Endothelial cell of umbilical vein (primary cell): ENCODE measurements at regions not wholly inside any gene's neighbourhood (a gene's known extent, or its start where the extent isn't known, plus 50 kb on each side); places are given as distances from the start of the nearest gene placed in this dataset.

Experiments used
- BruUV-seq: library from RNA; stranded (reverse); fragments of 400-500 nt; replicated peaks from 2 replicates; lab custom pipeline; 2021; lab: Mats Ljungman, UMichigan
- CTCF ChIA-PET: fragments of 300-600, 350-600 bp; sonication (Branson Sonifier 250); formaldehyde crosslinking; loops from one replicate; lab custom pipeline; 2021; ENCODE audit warnings: antibody characterized with exemption, inconsistent platforms; lab: Charles Lee
- POLR2A ChIA-PET: fragments of 300-600, 350-600 bp; sonication (Branson Sonifier 250); formaldehyde crosslinking; loops from one replicate; lab custom pipeline; 2021; ENCODE audit warnings: antibody characterized with exemption, inconsistent platforms; lab: Charles Lee
- DNase-seq: peaks from one replicate; pipeline ENCODE4 v3.0.0-alpha.2; 2011; ENCODE audit warnings: low read depth, low spot score
- FAIRE-seq: peaks from 2 replicates; lab custom pipeline; 2011; peaks lifted over from hg19 to GRCh38; lab: Jason Lieb, UNC
- H2AFZ ChIP-seq: 2 replicates; pipeline ENCODE4 v1.6.0; 2012; ENCODE audit warnings: low read depth, low read length, control low read depth, inconsistent platforms
- H3K27ac ChIP-seq: 2 replicates; pipeline ENCODE4 v1.5.1; 2011; ENCODE audit warnings: low read depth, mild to moderate bottlenecking, control low read depth, low read length, moderate library complexity; ENCODE audit not compliant: insufficient read depth
- H3K27me3 ChIP-seq, 2 experiments: 2 replicates each; pipeline versions ENCODE4 v1.6.0 to v1.6.1; 2011; ENCODE audit warnings: low read length in 2 of 2, mixed read lengths in 1 of 2; ENCODE audit not compliant: control insufficient read depth in 2 of 2, insufficient read depth in 2 of 2
- H3K36me3 ChIP-seq, 2 experiments: 2 replicates in 1 of 2; 3 replicates in 1 of 2; pipeline ENCODE4 v1.5.1; 2011; ENCODE audit warnings: low read length in 2 of 2, mild to moderate bottlenecking in 1 of 2, moderate library complexity in 1 of 2; ENCODE audit not compliant: control insufficient read depth in 2 of 2, insufficient read depth in 2 of 2; ENCODE audit errors: extremely low read depth in 1 of 2
- H3K4me1 ChIP-seq: 3 replicates; pipeline ENCODE4 v1.5.1; 2011; ENCODE audit warnings: mild to moderate bottlenecking, low read length; ENCODE audit not compliant: control insufficient read depth, insufficient read depth; ENCODE audit errors: extremely low read depth
- H3K4me2 ChIP-seq: 2 replicates; pipeline ENCODE4 v1.6.1; 2011; ENCODE audit warnings: low read length, control low read depth, mixed read lengths; ENCODE audit not compliant: insufficient read depth
- H3K4me3 ChIP-seq, 3 experiments: fragments of 200-600 bp in 1 of 3; sonication (generic), shearing (Covaris generic) in 1 of 3; replicated peaks in 1 of 3; 2 replicates each; pipeline ENCODE4 v1.5.1; 2011 to 2016; ENCODE audit warnings: control low read depth in 3 of 3, low read length in 3 of 3, mild to moderate bottlenecking in 2 of 3, inconsistent platforms in 1 of 3, low read depth in 1 of 3, moderate library complexity in 1 of 3; ENCODE audit not compliant: insufficient read depth in 1 of 3
- H3K79me2 ChIP-seq: 2 replicates; pipeline ENCODE4 v1.6.0; 2012; ENCODE audit warnings: low read length, inconsistent platforms; ENCODE audit not compliant: control insufficient read depth, insufficient read depth
- H3K9ac ChIP-seq: replicated peaks from 2 replicates; pipeline ENCODE3; 2011; ENCODE audit warnings: low read length, control low read depth; ENCODE audit not compliant: insufficient read depth; ENCODE audit errors: extremely low read depth
- H3K9me1 ChIP-seq: replicated peaks from 3 replicates; pipeline ENCODE4 v1.6.0; 2011; ENCODE audit warnings: mild to moderate bottlenecking, low read length; ENCODE audit not compliant: control insufficient read depth, insufficient read depth; ENCODE audit errors: extremely low read depth
- H3K9me3 ChIP-seq: replicated peaks from 2 replicates; pipeline ENCODE4 v1.5.1; 2012; ENCODE audit warnings: low read length, inconsistent platforms; ENCODE audit not compliant: control insufficient read depth, insufficient read depth
- H4K20me1 ChIP-seq: replicated peaks from 2 replicates; pipeline ENCODE3; 2011; ENCODE audit warnings: mild to moderate bottlenecking, low read length; ENCODE audit not compliant: control insufficient read depth, insufficient read depth; ENCODE audit errors: extremely low read depth
- EZH2 ChIP-seq: IDR thresholded peaks from 2 replicates; pipeline ENCODE4 v1.6.1; 2012; ENCODE audit warnings: borderline replicate concordance, low read depth, mild to moderate bottlenecking, moderate library complexity, low read length, inconsistent platforms; ENCODE audit not compliant: severe bottlenecking
- FOS ChIP-seq: IDR thresholded peaks from 2 replicates; pipeline ENCODE4 v1.6.1; 2011; ENCODE audit warnings: mild to moderate bottlenecking, low read length, moderate library complexity, borderline replicate concordance; ENCODE audit not compliant: insufficient read depth
- GATA2 ChIP-seq: IDR thresholded peaks from 2 replicates; pipeline ENCODE4 v1.7.0; 2011; ENCODE audit warnings: low read depth, mild to moderate bottlenecking, moderate library complexity, mixed read lengths, low read length; ENCODE audit not compliant: insufficient read length, insufficient read depth
- JUN ChIP-seq: IDR thresholded peaks from 2 replicates; pipeline ENCODE4 v1.6.1; 2011; ENCODE audit warnings: borderline replicate concordance, low read depth; ENCODE audit not compliant: insufficient read length, insufficient read depth
- MYC ChIP-seq: IDR thresholded peaks from one replicate; pipeline ENCODE4 v1.6.1; 2011; ENCODE audit warnings: mild to moderate bottlenecking, low read depth, low read length
- POLR2A ChIP-seq: IDR thresholded peaks from 2 replicates; pipeline ENCODE4 v1.6.1; 2012; ENCODE audit warnings: low read depth, mild to moderate bottlenecking, control low read depth, low read length
- POLR2AphosphoS5 ChIP-seq: IDR thresholded peaks from 2 replicates; pipeline ENCODE4 v1.6.1; 2012; ENCODE audit warnings: low read depth, mild to moderate bottlenecking, control low read depth, low read length, moderate library complexity; ENCODE audit not compliant: insufficient read depth
- dilution Hi-C: fragments of 300-500 bp; cut with MboI; formaldehyde crosslinking; loops from one replicate; pipeline ENCODE4 v1.15.0; 2019; ENCODE audit warnings: low sequenced_read_pairs; ENCODE audit not compliant: extremely low pct_ligation_motif_present
- intact Hi-C: fragments of 100-400 bp; cut with micrococcal nuclease; formaldehyde crosslinking; loops from one replicate; pipeline ENCODE4 v1.10.0; 2022
- TF ChIP-seq, protein P1 (sequence below), 2 donors: IDR thresholded peaks; 1 replicate in 1 of 2; 2 replicates in 1 of 2; pipeline ENCODE4 v1.5.1; 2011; ENCODE audit warnings: low read length in 2 of 2, mild to moderate bottlenecking in 2 of 2, moderate library complexity in 2 of 2, control low read depth in 1 of 2, inconsistent platforms in 1 of 2, low read depth in 1 of 2; ENCODE audit not compliant: insufficient read depth in 1 of 2; ENCODE audit errors: extremely low read depth in 1 of 2
- TF ChIP-seq, protein P2 (sequence below): IDR thresholded peaks from 2 replicates; pipeline ENCODE4 v1.6.1; 2011; ENCODE audit not compliant: insufficient read depth, insufficient read length

DNA sequence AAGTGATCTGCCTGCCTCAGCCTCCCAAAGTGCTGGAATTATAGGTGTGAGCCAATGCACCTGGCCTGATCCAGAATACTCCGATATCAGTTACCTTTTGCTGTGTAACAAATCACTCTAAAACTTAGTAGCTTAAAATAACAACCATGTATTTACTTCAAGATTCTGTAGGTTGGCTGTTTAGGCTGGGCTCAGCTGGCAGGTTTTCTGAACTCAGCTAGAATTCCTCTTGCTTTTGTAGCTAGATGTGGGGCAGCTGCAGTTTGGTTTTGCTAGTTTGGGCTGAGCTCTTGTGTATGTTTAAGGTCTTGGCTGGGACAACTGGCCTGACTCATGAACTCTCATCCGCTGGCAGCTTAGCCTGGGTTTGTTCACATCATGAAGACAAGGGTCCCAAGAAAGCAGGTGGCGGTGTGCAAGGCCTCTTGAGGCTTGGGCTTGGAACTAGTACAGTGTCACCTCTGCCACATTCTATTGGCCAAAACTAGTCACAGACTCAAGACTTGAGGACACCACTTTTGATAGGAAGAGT is 138.3 kb upstream of the SHB start:
- Histone ChIP-seq H2AFZ (no peak overlapping the region), H3K4me1 (no peaks in the 10 kb centered on the region), H3K27ac (no peak overlapping the region), H3K4me3 (no peak overlapping the region), H3K27me3 (peaks cover 0 to 2% of the 10 kb centered on the region in 2 experiments), H3K9me3 (no peaks in the 10 kb centered on the region), H3K9me1 (no peaks in the 10 kb centered on the region), H3K4me2 (no peak overlapping the region), H3K9ac (no peak overlapping the region), H3K79me2 (no peaks in the 10 kb centered on the region), H4K20me1 (no peaks in the 10 kb centered on the region), H3K36me3 (no peaks in the 10 kb centered on the region)
- dilution Hi-C loops (no loop called here), intact Hi-C loops (no loop called here)
- BruUV-seq: no TSS peak
- no peak for DNase-seq
- TF ChIP-seq EZH2 (no peak), JUN (no peak), POLR2AphosphoS5 (no peak), FOS (no peak), GATA2 (no peak), MYC (no peak), POLR2A (no peak)
- TF ChIP-seq, protein P1, sequence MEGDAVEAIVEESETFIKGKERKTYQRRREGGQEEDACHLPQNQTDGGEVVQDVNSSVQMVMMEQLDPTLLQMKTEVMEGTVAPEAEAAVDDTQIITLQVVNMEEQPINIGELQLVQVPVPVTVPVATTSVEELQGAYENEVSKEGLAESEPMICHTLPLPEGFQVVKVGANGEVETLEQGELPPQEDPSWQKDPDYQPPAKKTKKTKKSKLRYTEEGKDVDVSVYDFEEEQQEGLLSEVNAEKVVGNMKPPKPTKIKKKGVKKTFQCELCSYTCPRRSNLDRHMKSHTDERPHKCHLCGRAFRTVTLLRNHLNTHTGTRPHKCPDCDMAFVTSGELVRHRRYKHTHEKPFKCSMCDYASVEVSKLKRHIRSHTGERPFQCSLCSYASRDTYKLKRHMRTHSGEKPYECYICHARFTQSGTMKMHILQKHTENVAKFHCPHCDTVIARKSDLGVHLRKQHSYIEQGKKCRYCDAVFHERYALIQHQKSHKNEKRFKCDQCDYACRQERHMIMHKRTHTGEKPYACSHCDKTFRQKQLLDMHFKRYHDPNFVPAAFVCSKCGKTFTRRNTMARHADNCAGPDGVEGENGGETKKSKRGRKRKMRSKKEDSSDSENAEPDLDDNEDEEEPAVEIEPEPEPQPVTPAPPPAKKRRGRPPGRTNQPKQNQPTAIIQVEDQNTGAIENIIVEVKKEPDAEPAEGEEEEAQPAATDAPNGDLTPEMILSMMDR (IDR thresholded peaks at IDR 0.05; ENCODE audit: extremely low read depth in 1 of 2, insufficient read depth in 1 of 2, low read depth in 1 of 2, low read length in 2 of 2): no peak
- TF ChIP-seq, protein P2, sequence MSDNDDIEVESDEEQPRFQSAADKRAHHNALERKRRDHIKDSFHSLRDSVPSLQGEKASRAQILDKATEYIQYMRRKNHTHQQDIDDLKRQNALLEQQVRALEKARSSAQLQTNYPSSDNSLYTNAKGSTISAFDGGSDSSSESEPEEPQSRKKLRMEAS: no peak
- POLR2A ChIA-PET: no interaction called here
- CTCF ChIA-PET: no interaction called here
- no peak for FAIRE-seq
